NCI-H524 (cell line): ENCODE measurements at regions not wholly inside any gene's neighbourhood (a gene's known extent, or its start where the extent isn't known, plus 50 kb on each side); places are given as distances from the start of the nearest gene placed in this dataset.
A peak's percentile ranks its signal among the peaks of the same experiment; 100 is the strongest.

Experiments
- DNase-seq, 2 experiments: peaks; one replicate each; lab custom pipeline; 2025; lab: John Stamatoyannopoulos, UW

DNA sequence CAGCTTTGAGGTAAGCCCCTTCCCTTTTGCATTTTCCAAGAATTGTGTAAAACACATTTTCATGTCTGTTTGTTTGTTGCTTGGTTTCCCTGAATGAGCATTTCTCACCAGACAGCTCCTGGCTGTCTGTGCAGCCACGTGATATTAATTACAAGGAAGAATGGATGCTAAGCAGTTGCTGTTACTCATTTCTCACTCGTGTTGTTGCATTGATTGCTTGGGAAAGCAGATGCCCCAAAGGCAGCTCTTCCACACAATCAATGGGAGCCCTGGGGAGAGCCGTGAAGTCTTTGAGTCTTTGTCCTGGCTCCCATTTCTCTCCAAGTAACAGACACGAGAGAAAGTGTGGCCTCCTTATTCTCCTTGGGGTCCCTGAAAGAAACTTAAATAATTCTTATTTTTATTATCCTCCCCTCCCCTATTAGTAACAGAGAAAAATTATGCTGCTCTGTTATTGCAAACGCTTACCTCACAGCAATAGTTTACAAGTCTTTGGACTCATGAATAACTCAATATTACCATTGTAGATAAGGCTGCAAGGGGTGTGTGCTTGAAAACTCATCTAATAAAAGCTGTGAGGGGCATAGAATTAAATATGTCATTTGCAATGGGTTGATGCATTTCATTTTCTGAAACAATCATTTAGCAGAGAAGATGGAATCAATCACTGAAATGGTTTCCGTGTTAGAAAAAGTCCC, 127.7 kb upstream of the CAMK1G start:
- DNase-seq = no peak

GRCh38 chr1:209456878-209457277, 126.6 kb upstream of the CAMK1G start:
- peak in 1 of 2 experiments; percentile 35 for DNase-seq

GRCh38 chr1:209457401-209458125, 126.0 kb upstream of the CAMK1G start:
- DNase-seq = no peak

GRCh38 chr1:209458921-209459320, 124.6 kb upstream of the CAMK1G start:
- DNase-seq = no peak

- DNase-seq = no peak
Measured at GRCh38 chr1:209461168-209461567, 122.3 kb upstream of the CAMK1G start.

DNA sequence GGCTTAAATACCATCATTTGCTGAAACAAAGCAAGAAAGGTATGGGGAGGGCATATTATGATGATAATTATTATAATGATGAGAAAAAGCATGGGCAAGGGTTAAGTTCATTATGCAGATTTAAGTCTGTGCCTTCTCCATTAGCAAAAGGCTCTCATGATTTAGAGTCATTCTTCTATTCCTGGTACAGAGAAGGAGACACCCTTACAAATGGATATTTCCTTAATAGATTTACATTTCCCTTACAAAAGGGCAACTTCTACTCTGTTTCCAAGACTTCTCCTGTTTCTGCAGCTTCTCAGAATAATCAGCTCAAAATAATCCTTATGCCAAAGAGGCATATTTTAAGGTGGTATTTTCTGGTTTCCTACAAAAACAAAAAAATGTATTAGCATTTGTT, 121.1 kb upstream of the CAMK1G start:
- DNase-seq = no peak

DNA sequence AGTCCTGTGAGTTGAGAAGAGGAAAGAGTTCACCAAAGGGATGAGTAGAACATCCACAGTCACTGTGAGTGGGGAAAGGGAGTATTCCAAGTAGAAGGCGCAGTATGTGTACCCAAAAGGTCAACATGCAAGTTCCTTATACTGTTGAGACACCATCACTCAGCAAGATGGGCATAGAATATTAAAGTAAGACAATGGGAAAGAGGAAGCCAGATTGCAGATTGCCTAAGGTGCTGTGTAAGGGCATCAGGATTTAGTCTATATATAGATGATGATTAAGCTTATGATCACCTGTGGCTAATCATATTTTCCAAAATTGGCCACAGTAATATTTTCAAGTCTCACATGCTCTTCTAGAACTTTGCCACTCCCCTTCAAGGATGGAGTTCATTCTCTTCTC, 120.1 kb upstream of the CAMK1G start:
- DNase-seq = no peak

- DNase-seq = no peak
Measured at GRCh38 chr1:209473025-209473424, 110.5 kb upstream of the CAMK1G start.

DNA sequence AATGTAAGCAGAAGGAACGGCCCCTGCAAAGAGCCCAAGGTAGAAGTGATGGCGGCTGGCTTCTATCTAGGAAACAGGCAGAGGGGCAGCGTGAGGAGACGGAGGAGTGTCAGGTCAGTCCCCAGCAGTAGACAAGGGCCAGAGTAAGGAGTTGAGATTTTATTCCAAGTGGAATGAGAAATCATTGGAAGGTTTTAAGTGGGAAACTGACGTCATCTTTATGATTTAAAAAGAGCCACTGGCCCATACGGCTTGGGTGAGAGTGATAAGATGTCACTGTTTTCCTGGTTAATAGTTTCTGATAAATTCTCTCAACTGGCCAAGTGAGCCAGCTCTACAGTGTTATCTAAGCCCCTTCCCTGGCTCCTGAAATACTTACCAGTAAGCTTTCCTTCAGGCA, 103.2 kb upstream of the CAMK1G start:
- DNase-seq = no peak

DNA sequence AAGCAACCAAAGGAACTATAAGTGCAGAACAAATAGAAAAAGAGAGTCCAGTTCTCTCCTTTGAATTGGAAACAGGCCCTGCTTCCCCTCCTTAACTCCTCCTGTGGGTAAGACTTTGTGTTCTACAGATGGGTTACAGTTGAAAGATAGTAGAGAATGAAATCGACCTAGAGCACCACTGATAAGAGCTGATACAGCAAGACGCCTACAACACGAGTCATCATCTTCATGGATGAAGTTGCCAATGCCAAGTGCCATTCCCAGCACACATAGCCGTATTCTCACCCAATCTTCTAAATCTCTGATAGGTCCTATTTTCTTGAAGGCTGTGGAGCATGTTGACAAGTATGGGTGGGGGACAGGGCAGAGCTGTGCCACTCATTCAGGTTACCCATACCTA, 99.8 kb upstream of the CAMK1G start:
- no peak for DNase-seq

DNA sequence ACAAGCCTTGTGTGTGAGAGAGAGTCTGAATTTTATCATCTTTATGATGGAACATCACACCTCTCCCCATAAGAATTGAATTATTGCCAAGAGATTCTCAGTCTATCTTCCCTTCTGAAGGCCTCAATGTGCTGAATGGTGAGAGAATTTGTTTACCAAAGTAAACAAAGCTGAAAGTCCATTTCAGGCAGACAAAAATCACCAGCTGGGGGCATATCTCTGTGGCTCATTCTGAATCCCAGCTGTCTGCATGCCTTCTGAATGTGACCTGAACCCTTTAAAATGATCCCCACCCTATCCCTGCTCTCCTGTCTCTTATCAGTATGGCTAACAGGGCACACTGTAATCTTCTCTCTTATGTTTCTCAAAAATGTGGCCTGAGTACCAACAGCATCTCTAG, 99.1 kb upstream of the CAMK1G start:
- no peak for DNase-seq

DNA sequence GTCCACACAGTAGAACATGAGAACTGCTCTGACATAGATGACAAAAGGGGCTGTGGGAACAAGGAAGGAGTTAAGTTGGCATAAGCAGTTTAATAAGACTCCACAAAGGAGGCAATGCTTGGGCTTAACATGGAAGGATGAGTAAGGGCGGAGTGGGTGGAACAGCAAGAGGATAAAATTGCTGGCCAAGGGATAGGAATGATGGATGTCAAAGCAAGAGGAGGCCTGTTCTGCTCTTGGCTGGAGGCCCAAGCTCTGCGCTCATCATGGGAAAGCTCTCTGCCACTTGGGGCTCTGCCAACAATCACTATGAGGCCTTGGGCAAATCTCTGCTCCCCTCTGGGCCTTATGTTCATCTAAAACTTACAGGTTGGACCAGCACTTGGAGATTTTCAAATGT, 98.3 kb upstream of the CAMK1G start:
- peak in 1 of 2 experiments; percentile 7 for DNase-seq

DNA sequence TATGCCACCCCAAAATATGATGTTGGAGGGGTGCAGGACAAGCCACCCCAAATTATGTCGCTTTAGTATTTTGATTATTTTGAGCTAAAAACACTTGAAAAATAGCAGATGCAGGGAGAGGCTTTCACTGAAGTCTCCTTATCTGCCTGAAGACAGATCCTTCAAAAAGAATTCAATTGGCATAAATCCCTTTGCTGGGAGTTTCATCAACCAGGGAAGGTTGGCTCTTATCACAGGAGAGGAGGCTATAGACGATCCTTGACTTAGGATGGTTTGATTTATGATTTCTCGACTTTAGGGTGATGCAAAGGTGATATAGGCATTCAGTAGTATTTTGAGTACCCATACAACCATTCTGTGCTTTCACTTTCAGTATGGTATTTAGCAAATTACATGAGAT, 97.8 kb upstream of the CAMK1G start:
- no peak for DNase-seq

DNA sequence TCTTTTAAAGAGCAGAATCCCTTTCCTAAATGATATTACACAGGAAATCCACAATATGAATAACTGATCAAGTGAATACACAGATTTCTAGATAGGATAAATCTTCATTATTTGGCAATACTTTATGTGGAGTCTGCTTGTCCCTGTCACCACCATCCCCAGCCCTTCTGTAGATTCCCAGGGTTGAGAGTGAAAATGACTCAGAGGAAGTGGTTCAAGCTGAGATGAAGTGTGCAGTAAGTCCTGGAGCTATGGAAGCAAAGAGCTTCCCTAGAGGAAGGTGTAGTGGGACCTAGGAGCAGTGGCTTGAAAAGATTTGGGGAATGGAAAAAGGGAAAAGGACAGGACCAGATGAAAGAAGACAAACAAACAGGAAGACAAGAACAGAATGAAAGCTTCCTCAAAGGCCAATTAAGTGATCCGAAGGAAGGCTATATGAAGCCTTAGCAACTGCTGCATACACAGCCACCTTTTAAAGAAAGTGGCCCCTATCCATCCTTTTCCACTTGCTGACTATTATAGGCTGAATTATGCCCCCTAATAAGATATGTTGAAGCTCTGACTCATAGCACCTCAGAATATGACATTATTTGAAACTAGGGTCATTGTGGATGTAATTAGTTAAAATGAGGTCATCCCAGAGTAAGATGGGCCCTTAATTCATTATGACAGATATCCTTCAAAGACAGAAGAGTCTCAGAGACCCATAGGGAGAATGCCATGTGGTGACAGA, 96.5 kb upstream of the CAMK1G start:
- DNase-seq = no peak

- DNase-seq = peak in 1 of 2 experiments; percentile 6
Measured at GRCh38 chr1:209490013-209490412, 93.5 kb upstream of the CAMK1G start.

GRCh38 chr1:209491031-209491430, 92.5 kb upstream of the CAMK1G start:
- no peak for DNase-seq

- no peak for DNase-seq
Measured at GRCh38 chr1:209491496-209491895, 92.0 kb upstream of the CAMK1G start.

DNA sequence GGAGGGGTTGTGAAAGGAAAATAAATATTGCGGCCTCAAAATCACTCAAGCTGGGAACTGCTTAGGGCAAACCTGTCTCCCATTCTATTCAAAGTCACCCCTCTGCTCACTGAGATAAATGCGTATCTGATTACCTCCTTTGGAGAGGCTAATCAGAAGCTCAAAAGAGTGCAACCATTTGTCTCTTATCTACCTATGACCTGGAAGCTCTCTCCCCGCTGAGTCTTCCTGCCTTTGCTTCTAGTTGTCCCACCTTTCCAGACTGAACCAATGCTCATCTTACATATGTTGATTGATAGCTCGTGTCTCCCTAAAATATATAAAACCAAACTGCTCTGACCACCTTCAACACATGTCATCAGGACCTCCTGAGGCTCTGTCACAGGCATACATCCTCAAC, 91.6 kb upstream of the CAMK1G start:
- DNase-seq = no peak

- no peak for DNase-seq
Measured at GRCh38 chr1:209493559-209493958, 90.0 kb upstream of the CAMK1G start.

- DNase-seq = no peak
Measured at GRCh38 chr1:209497729-209498128, 85.8 kb upstream of the CAMK1G start.

DNA sequence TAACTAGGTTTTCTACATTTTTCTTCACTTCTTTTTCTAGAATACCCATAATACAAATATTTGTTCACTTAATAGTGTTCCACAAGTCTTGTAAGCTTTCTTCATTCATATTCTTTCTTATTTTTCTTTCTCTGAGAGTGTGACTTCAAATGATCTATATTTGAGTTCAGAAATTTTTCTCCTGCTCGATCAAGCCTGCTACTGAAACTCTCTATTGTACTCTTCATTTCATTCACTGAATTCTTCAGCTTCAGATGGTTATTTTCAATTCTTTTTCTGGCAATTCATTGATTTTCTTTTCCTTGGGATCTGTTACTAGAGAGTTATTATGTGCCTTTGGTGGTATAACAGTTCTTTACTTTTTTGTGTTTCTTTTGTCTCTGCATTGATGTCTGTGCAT, 82.5 kb upstream of the CAMK1G start:
- DNase-seq = no peak

GRCh38 chr1:209503196-209503595, 80.3 kb upstream of the CAMK1G start:
- no peak for DNase-seq

- DNase-seq = no peak
Measured at GRCh38 chr1:209504571-209504970, 78.9 kb upstream of the CAMK1G start.
